H9 (cell line): ENCODE measurements at regions not wholly inside any gene's neighbourhood (a gene's known extent, or its start where the extent isn't known, plus 50 kb on each side); places are given as distances from the start of the nearest gene placed in this dataset.

ENCODE experiments used
- DNase-seq: peaks from one replicate; pipeline ENCODE4 v3.0.0-alpha.2; 2017
- H2AFZ ChIP-seq: one replicate; pipeline ENCODE4 v1.6.1; 2013; ENCODE audit warnings: mild to moderate bottlenecking, low read length, control low read depth, moderate library complexity
- H2AK5ac ChIP-seq: 2 replicates; pipeline ENCODE4 v1.6.1; 2013; ENCODE audit warnings: low read length, control low read depth, mixed read lengths; ENCODE audit not compliant: insufficient read length
- H2BK120ac ChIP-seq: one replicate; pipeline ENCODE4 v1.6.1; 2013; ENCODE audit warnings: low read depth, mild to moderate bottlenecking, low read length, control low read depth, inconsistent platforms; ENCODE audit not compliant: poor library complexity, severe bottlenecking
- H2BK12ac ChIP-seq: 2 replicates; pipeline ENCODE4 v1.6.1; 2013; ENCODE audit warnings: low read length, control low read depth, mixed read lengths, low read depth; ENCODE audit not compliant: insufficient read length
- H2BK15ac ChIP-seq: 2 replicates; pipeline ENCODE4 v1.6.1; 2013; ENCODE audit warnings: low read depth, low read length, control low read depth
- H2BK20ac ChIP-seq: one replicate; pipeline ENCODE4 v1.6.1; 2013; ENCODE audit warnings: low read depth, mild to moderate bottlenecking, low read length, control low read depth, inconsistent platforms; ENCODE audit not compliant: poor library complexity, severe bottlenecking
- H2BK5ac ChIP-seq: 2 replicates; pipeline ENCODE4 v1.6.1; 2013; ENCODE audit warnings: low read length, control low read depth, mixed read lengths; ENCODE audit not compliant: insufficient read length
- H3K14ac ChIP-seq: 2 replicates; pipeline ENCODE4 v1.6.1; 2013; ENCODE audit warnings: low read length, control low read depth; ENCODE audit not compliant: insufficient read depth
- H3K18ac ChIP-seq: 2 replicates; pipeline ENCODE4 v1.6.1; 2013; ENCODE audit warnings: low read depth, mild to moderate bottlenecking, mixed read lengths, low read length, control low read depth; ENCODE audit not compliant: insufficient read length
- H3K23ac ChIP-seq: 2 replicates; pipeline ENCODE4 v1.6.1; 2013; ENCODE audit warnings: low read length, control low read depth, mixed read lengths, low read depth; ENCODE audit not compliant: insufficient read length
- H3K23me2 ChIP-seq: 2 replicates; pipeline ENCODE4 v1.6.1; 2013; ENCODE audit warnings: low read depth, mild to moderate bottlenecking, mixed read lengths, low read length, control low read depth; ENCODE audit not compliant: insufficient read length, poor library complexity, severe bottlenecking
- H3K27ac ChIP-seq: 2 replicates; pipeline ENCODE4 v1.5.1; 2013; ENCODE audit warnings: low read length, control low read depth, mixed read lengths, low read depth; ENCODE audit not compliant: insufficient read length
- H3K27me3 ChIP-seq: 2 replicates; pipeline ENCODE4 v1.6.1; 2013; ENCODE audit warnings: low read length, control low read depth, inconsistent platforms; ENCODE audit not compliant: insufficient read depth
- H3K4ac ChIP-seq: 2 replicates; pipeline ENCODE4 v1.6.1; 2013; ENCODE audit warnings: low read depth, mild to moderate bottlenecking, control low read depth, inconsistent platforms, low read length, moderate library complexity
- H3K4me1 ChIP-seq: 2 replicates; pipeline ENCODE4 v1.6.1; 2013; ENCODE audit warnings: low read length, control low read depth, inconsistent platforms; ENCODE audit not compliant: insufficient read depth
- H3K4me2 ChIP-seq: 2 replicates; pipeline ENCODE4 v1.6.1; 2013; ENCODE audit warnings: low read length, control low read depth, mixed read lengths; ENCODE audit not compliant: insufficient read length, insufficient read depth
- H3K56ac ChIP-seq: 2 replicates; pipeline ENCODE4 v1.6.1; 2013; ENCODE audit warnings: low read depth, mild to moderate bottlenecking, mixed read lengths, low read length, control low read depth; ENCODE audit not compliant: insufficient read length
- H3K79me1 ChIP-seq: 2 replicates; pipeline ENCODE4 v1.6.1; 2013; ENCODE audit warnings: low read depth, mild to moderate bottlenecking, moderate library complexity, low read length, control low read depth, inconsistent platforms; ENCODE audit not compliant: insufficient read depth, poor library complexity, severe bottlenecking
- H3K79me2 ChIP-seq: 2 replicates; pipeline ENCODE4 v1.6.1; 2013; ENCODE audit warnings: low read length, control low read depth, inconsistent platforms; ENCODE audit not compliant: insufficient read depth
- H3K9ac ChIP-seq: 2 replicates; pipeline ENCODE4 v1.6.1; 2013; ENCODE audit warnings: low read length, control low read depth, mixed read lengths; ENCODE audit not compliant: insufficient read length; ENCODE audit errors: extremely low read depth
- H3K9me3 ChIP-seq: one replicate; pipeline ENCODE4 v1.6.1; 2013; ENCODE audit warnings: low read depth, low read length, inconsistent platforms; ENCODE audit not compliant: control insufficient read depth
- H3T11ph ChIP-seq: one replicate; pipeline ENCODE4 v1.6.1; 2013; ENCODE audit warnings: mild to moderate bottlenecking, low read length, control low read depth, inconsistent platforms
- H4K20me1 ChIP-seq: one replicate; pipeline ENCODE4 v1.6.1; 2013; ENCODE audit not compliant: control insufficient read depth, insufficient read length, insufficient read depth
- H4K5ac ChIP-seq: 2 replicates; pipeline ENCODE4 v1.6.1; 2013; ENCODE audit warnings: low read depth, mild to moderate bottlenecking, mixed read lengths, low read length, control low read depth; ENCODE audit not compliant: insufficient read length
- H4K8ac ChIP-seq: replicated peaks from 2 replicates; pipeline ENCODE4 v1.6.1; 2013; ENCODE audit warnings: low read length, control low read depth, mixed read lengths, low read depth; ENCODE audit not compliant: insufficient read length
- H4K91ac ChIP-seq: 2 replicates; pipeline ENCODE4 v1.6.1; 2013; ENCODE audit warnings: low read depth, mild to moderate bottlenecking, moderate library complexity, mixed read lengths, low read length, control low read depth; ENCODE audit not compliant: insufficient read length
- H3K27ac Mint-ChIP-seq, 3 experiments: 2 replicates in 2 of 3; 3 replicates in 1 of 3; pipeline ENCODE4 v1.8.0; 2020 to 2021; ENCODE audit warnings: mixed read lengths in 3 of 3, mild to moderate bottlenecking in 1 of 3, moderate library complexity in 1 of 3
- H3K27me3 Mint-ChIP-seq: 2 replicates; pipeline ENCODE4 v1.8.0; 2021; ENCODE audit warnings: low read depth, mild to moderate bottlenecking, moderate library complexity, mixed read lengths
- H3K36me3 Mint-ChIP-seq, 3 experiments: 2 replicates in 2 of 3; 3 replicates in 1 of 3; pipeline ENCODE4 v1.8.0; 2020 to 2021; ENCODE audit warnings: low read depth in 3 of 3, mixed read lengths in 3 of 3; ENCODE audit not compliant: insufficient read depth in 1 of 3
- H3K4me1 Mint-ChIP-seq, 2 experiments: 2 replicates each; pipeline ENCODE4 v1.8.0; 2020; ENCODE audit warnings: mixed read lengths in 2 of 2
- H3K4me3 Mint-ChIP-seq, 2 experiments: 2 replicates in 1 of 2; 3 replicates in 1 of 2; pipeline ENCODE4 v1.8.0; 2020 to 2021; ENCODE audit warnings: mild to moderate bottlenecking in 2 of 2, mixed read lengths in 2 of 2, moderate library complexity in 1 of 2
- H3K9me3 Mint-ChIP-seq, 2 experiments: 2 replicates in 1 of 2; 3 replicates in 1 of 2; pipeline ENCODE4 v1.8.0; 2020; ENCODE audit warnings: mild to moderate bottlenecking in 2 of 2, mixed read lengths in 2 of 2, moderate library complexity in 1 of 2
- CTCF ChIP-seq: fragments of 200-600 bp; sonication (generic); conservative IDR thresholded peaks from 3 replicates; pipeline ENCODE4 v1.8.0; 2021; ENCODE audit warnings: antibody characterized with exemption, mild to moderate bottlenecking
- WGBS: extraction: QIAGEN DNeasy Blood & Tissue Kit; methylation state at CpG from one replicate; pipeline ENCODE4 v1.1.7; 2013; ENCODE audit warnings: missing lambda C conversion rate, low lambda C conversion rate, mixed read lengths; ENCODE audit not compliant: insufficient read length; ENCODE audit errors: extremely low coverage; 5-methylcytosine and 5-hydroxymethylcytosine counted together

- H2AFZ ChIP-seq, result no peak overlapping the region
- no peaks in the 10 kb centered on the region for H3K79me2 ChIP-seq
- Mint-ChIP-seq H3K9me3 (no peaks in the 10 kb centered on the region), H3K36me3 (no peaks in the 10 kb centered on the region), H3K27me3 (peaks cover 67% of the 10 kb centered on the region), H3K4me1 (peaks cover 17 to 26% of the 10 kb centered on the region in 2 experiments), H3K4me3 (no peak overlapping the region), H3K27ac (no peak overlapping the region)
- no peak overlapping the region for H3K23ac ChIP-seq
- no peak overlapping the region for H2BK12ac ChIP-seq
- no peak overlapping the region for H2BK120ac ChIP-seq
- no peak overlapping the region for H3K9ac ChIP-seq
- no peak overlapping the region for H2AK5ac ChIP-seq
- H3K27me3 ChIP-seq, result no peaks in the 10 kb centered on the region
- H4K5ac ChIP-seq, result no peak overlapping the region
- H3K4ac ChIP-seq, result no peak overlapping the region
- H3K9me3 ChIP-seq, result no peaks in the 10 kb centered on the region
- no peak overlapping the region for H3K56ac ChIP-seq
- no peak overlapping the region for H3K4me2 ChIP-seq
- no peak for DNase-seq
- no peaks in the 10 kb centered on the region for H4K20me1 ChIP-seq
- H2BK5ac ChIP-seq, result no peak overlapping the region
- H3K79me1 ChIP-seq, result no peaks in the 10 kb centered on the region
- no peak overlapping the region for H3T11ph ChIP-seq
- TF ChIP-seq CTCF, result no peak
- no peaks in the 10 kb centered on the region for H3K4me1 ChIP-seq
- H4K91ac ChIP-seq, result no peak overlapping the region
- no peak overlapping the region for H3K27ac ChIP-seq
- H3K18ac ChIP-seq, result no peak overlapping the region
- H4K8ac ChIP-seq, result no peak overlapping the region
- WGBS, result no CpG with 5 or more reads among the region's 5 CpGs
- H3K14ac ChIP-seq, result no peak overlapping the region
- no peak overlapping the region for H2BK20ac ChIP-seq
- H3K23me2 ChIP-seq, result no peaks in the 10 kb centered on the region
- H2BK15ac ChIP-seq, result no peak overlapping the region
Measured at GRCh38 chr10:70964245-70964644, 75.9 kb upstream of the PCBD1 start.
